LNCaP clone FGC (cell line): ENCODE measurements at regions not wholly inside any gene's neighbourhood (a gene's known extent, or its start where the extent isn't known, plus 50 kb on each side); places are given as distances from the start of the nearest gene placed in this dataset.

Experiments used
- DNase-seq: peaks from one replicate; pipeline ENCODE4 v3.0.0-alpha.2; 2011; ENCODE audit warnings: low read depth
- H3K4me3 ChIP-seq: 2 replicates; pipeline ENCODE4 v1.5.1; 2011; ENCODE audit warnings: mild to moderate bottlenecking, low read depth, low read length, control low read depth
- TF ChIP-seq, protein P1 (sequence below): IDR thresholded peaks from 2 replicates; pipeline ENCODE4 v1.5.1; 2012; ENCODE audit warnings: mild to moderate bottlenecking; ENCODE audit not compliant: control insufficient read depth, insufficient read depth; ENCODE audit errors: extremely low read depth

- TF ChIP-seq, protein P1, sequence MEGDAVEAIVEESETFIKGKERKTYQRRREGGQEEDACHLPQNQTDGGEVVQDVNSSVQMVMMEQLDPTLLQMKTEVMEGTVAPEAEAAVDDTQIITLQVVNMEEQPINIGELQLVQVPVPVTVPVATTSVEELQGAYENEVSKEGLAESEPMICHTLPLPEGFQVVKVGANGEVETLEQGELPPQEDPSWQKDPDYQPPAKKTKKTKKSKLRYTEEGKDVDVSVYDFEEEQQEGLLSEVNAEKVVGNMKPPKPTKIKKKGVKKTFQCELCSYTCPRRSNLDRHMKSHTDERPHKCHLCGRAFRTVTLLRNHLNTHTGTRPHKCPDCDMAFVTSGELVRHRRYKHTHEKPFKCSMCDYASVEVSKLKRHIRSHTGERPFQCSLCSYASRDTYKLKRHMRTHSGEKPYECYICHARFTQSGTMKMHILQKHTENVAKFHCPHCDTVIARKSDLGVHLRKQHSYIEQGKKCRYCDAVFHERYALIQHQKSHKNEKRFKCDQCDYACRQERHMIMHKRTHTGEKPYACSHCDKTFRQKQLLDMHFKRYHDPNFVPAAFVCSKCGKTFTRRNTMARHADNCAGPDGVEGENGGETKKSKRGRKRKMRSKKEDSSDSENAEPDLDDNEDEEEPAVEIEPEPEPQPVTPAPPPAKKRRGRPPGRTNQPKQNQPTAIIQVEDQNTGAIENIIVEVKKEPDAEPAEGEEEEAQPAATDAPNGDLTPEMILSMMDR: no peak
- no peak overlapping the region for H3K4me3 ChIP-seq
- no peak for DNase-seq
These were observed 330.5 kb upstream of the PRKX start for GRCh38 chrX:4043951-4044350.

GRCh38 chrX:4035874-4036273, 322.4 kb upstream of the PRKX start:
- no peak for DNase-seq
- TF ChIP-seq, protein P1: no peak
- no peak overlapping the region for H3K4me3 ChIP-seq

DNA sequence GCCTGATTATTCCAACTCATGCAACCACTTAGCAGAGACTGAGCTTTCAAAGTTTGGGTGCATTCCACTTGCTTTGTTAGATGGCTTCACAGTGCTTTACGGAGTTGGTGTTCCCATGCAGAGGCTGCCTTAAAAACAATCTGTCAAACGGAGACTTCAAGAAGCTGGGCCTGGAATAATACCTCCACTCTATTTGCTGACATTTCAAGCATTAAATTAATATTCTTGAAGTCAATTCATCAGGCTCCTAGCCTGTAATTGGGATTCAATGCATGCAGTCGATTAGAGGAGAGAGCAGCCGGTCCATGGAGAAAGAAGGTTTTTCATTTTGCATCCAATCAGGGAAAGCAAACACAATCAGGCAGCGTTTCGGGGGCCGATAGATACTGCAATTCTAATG, 314.7 kb upstream of the PRKX start:
- DNase-seq: no peak
- TF ChIP-seq, protein P1: no peak
- no peak overlapping the region for H3K4me3 ChIP-seq

DNA sequence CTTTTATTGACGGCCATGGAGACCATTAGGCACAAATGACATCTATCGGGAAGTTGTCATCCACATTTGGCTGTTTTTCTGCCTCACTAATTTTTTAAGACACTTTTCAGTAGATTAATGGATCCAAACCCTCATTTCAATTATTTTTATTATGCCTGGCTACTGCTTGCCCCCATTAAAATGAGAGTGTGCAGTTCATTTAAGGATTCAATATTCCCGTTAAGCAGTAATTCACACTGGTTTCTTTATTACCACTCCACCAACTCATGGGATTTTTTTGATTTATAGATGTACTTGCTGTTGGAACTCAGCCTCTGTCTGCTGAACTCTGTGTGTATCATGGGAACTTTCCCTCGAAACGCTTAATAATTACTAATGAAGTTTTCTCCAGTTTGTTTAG, 291.8 kb upstream of the PRKX start:
- H3K4me3 ChIP-seq: no peak overlapping the region
- TF ChIP-seq, protein P1: no peak
- DNase-seq: no peak

DNA sequence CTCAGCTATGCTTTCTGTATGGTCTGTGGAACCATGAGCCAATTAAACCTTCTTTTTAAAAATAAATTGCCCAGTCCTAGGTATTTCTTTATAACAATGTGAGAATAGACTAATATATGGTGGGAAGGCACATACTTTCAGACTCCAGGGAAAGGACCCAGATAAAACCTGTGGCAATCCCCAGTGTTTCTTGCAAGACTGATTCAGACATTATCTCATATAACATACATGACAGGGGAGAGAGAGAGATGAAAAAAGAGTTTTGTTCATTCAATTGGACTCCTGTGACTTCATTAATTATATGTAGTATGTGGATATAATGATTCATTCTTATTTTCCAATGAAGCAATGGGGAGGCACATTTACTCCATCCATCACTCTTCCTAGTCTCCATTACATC, 291.4 kb upstream of the PRKX start:
- no peak for DNase-seq
- no peak overlapping the region for H3K4me3 ChIP-seq
- TF ChIP-seq, protein P1: no peak

DNA sequence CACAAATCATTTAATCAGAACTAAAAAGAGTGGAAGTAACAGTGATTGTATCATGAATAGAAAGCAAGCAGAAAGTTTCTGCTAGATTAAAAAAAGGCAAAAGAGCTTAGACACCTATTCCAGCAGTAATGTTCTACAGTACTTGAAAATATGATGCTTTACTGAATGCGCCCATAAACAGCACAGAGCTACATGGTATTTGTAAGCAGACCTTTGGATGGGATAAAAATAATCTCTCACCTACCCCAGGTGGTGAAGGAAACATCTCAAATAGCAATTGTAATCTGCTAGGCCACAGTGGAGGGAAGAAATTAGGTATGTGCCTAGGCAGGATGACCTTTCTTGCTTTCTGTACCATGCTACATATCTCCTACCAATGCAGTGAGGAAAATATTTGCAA, 280.9 kb upstream of the PRKX start:
- no peak overlapping the region for H3K4me3 ChIP-seq
- TF ChIP-seq, protein P1: no peak
- DNase-seq: no peak

GRCh38 chrX:3990569-3990968, 277.1 kb upstream of the PRKX start:
- no peak for DNase-seq
- TF ChIP-seq, protein P1: no peak
- no peak overlapping the region for H3K4me3 ChIP-seq
